ENCODE measurements at regions not wholly inside any gene's neighbourhood (a gene's known extent, or its start where the extent isn't known, plus 50 kb on each side); places are given as distances from the start of the nearest gene placed in this dataset.

- Histone ChIP-seq H3K9me2 (ENCODE audit: insufficient read depth, low read length) (no peaks in the 10 kb centered on the region), H3K4me3 (ENCODE audit: low read length) (no peak overlapping the region), H3K79me2 (replicated peaks; ENCODE audit: insufficient read depth, low read length) (no peaks in the 10 kb centered on the region), H4K20me1 (ENCODE audit: insufficient read depth) (no peaks in the 10 kb centered on the region), H2AFZ (ENCODE audit: low read depth, low read length) (no peak overlapping the region), H3K36me3 (ENCODE audit: insufficient read depth, low read length) (no peaks in the 10 kb centered on the region), H3K9ac (ENCODE audit: low read length) (no peak overlapping the region), H3K27me3 (ENCODE audit: insufficient read depth, low read depth, low read length) (no peaks in the 10 kb centered on the region), H3F3A (ENCODE audit: insufficient read depth, low read length, poor library complexity, severe bottlenecking) (no peaks in the 10 kb centered on the region), H3K27ac (ENCODE audit: low read length) (no peak overlapping the region), H3K9me3 (ENCODE audit: low read length) (no peaks in the 10 kb centered on the region), H3K4me2 (ENCODE audit: low read length) (no peak overlapping the region)
- no peak for TF ChIP-seq CTCF (IDR thresholded peaks at IDR 0.05; ENCODE audit: poor library complexity, severe bottlenecking)
- TF ChIP-seq SMC3 (conservative IDR thresholded peaks at IDR 0.05; ENCODE audit: poor library complexity): no peak
- no peak for TF ChIP-seq REST (IDR thresholded peaks at IDR 0.05; ENCODE audit: borderline replicate concordance)
- no peak for TF ChIP-seq MXI1 (conservative IDR thresholded peaks at IDR 0.05; ENCODE audit: poor library complexity, severe bottlenecking)
- no peak for TF ChIP-seq TAF1 (IDR thresholded peaks at IDR 0.05; ENCODE audit: low read depth)
- no peak for TF ChIP-seq EP300 (conservative IDR thresholded peaks at IDR 0.05; ENCODE audit: poor library complexity, severe bottlenecking)
- no peak for TF ChIP-seq EZH2 (IDR thresholded peaks at IDR 0.05; ENCODE audit: borderline replicate concordance, insufficient read depth, low read length, poor library complexity, severe bottlenecking)
- no peak for TF ChIP-seq POLR2AphosphoS5 (IDR thresholded peaks at IDR 0.05)
- TF ChIP-seq RAD21 (conservative IDR thresholded peaks at IDR 0.05): no peak
Observed at GRCh38 chr14:94700336-94700735, 69.6 kb downstream of the GSC start.

- Histone ChIP-seq H3F3A (ENCODE audit: insufficient read depth, low read length, poor library complexity, severe bottlenecking) (no peaks in the 10 kb centered on the region), H3K79me2 (replicated peaks; ENCODE audit: insufficient read depth, low read length) (no peaks in the 10 kb centered on the region)
Observed at GRCh38 chr14:94699831-94700230, 70.1 kb downstream of the GSC start.

More at GRCh38 chr14:94699831-94700230, 70.1 kb downstream of the GSC start:
- Histone ChIP-seq H2AFZ (ENCODE audit: low read depth, low read length) (no peak overlapping the region), H4K20me1 (ENCODE audit: insufficient read depth) (no peaks in the 10 kb centered on the region), H3K27me3 (ENCODE audit: insufficient read depth, low read depth, low read length) (no peaks in the 10 kb centered on the region), H3K9me3 (ENCODE audit: low read length) (no peaks in the 10 kb centered on the region), H3K36me3 (ENCODE audit: insufficient read depth, low read length) (no peaks in the 10 kb centered on the region), H3K4me3 (ENCODE audit: low read length) (no peak overlapping the region), H3K4me2 (ENCODE audit: low read length) (no peak overlapping the region), H3K9ac (ENCODE audit: low read length) (no peak overlapping the region), H3K27ac (ENCODE audit: low read length) (no peak overlapping the region), H3K9me2 (ENCODE audit: insufficient read depth, low read length) (no peaks in the 10 kb centered on the region)
- TF ChIP-seq EZH2 (IDR thresholded peaks at IDR 0.05; ENCODE audit: borderline replicate concordance, insufficient read depth, low read length, poor library complexity, severe bottlenecking) (no peak), TAF1 (IDR thresholded peaks at IDR 0.05; ENCODE audit: low read depth) (no peak), CTCF (IDR thresholded peaks at IDR 0.05; ENCODE audit: poor library complexity, severe bottlenecking) (no peak), EP300 (conservative IDR thresholded peaks at IDR 0.05; ENCODE audit: poor library complexity, severe bottlenecking) (no peak), SMC3 (conservative IDR thresholded peaks at IDR 0.05; ENCODE audit: poor library complexity) (no peak), RAD21 (conservative IDR thresholded peaks at IDR 0.05) (no peak), POLR2AphosphoS5 (IDR thresholded peaks at IDR 0.05) (no peak), MXI1 (conservative IDR thresholded peaks at IDR 0.05; ENCODE audit: poor library complexity, severe bottlenecking) (no peak), REST (IDR thresholded peaks at IDR 0.05; ENCODE audit: borderline replicate concordance) (no peak)

All from neural cell (in vitro differentiated cells).